Esophagus mucosa (tissue), 1 donor: ENCODE measurements at regions not wholly inside any gene's neighbourhood (a gene's known extent, or its start where the extent isn't known, plus 50 kb on each side); places are given as distances from the start of the nearest gene placed in this dataset.

ENCODE experiments used
- ATAC-seq: fragments of 200-7000 bp; cut with Tn5 transposase; one replicate; pipeline ENCODE4 v1.9.1; 2020
- donor health status: DM: yes; HTN: yes; CAD: no.

DNA sequence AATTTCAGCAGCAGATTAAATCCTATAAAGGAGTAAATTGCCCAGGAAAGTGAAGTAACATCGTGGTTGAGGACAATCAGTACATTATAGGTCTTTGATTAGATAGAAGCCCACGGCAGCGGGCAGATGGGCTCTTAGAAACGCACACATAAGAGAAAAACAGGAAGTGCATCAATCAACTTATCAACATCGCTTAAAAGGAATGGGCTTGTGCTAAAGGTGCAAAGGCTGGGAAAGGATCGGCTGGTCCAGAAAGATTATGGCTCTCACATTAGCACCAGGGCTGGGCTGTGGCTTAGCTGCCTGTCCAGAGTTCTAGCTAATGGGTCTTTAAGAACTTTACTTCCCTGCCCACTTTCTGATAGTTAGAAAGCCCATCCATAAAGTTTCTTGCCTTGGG, 292.0 kb upstream of the TNRC6C start:
- ATAC-seq: no peak

GRCh38 chr17:77666881-77667395, 291.6 kb upstream of the TNRC6C start:
- ATAC-seq: no peak

- no peak for ATAC-seq
These were observed 291.0 kb upstream of the TNRC6C start for GRCh38 chr17:77667478-77667877.

DNA sequence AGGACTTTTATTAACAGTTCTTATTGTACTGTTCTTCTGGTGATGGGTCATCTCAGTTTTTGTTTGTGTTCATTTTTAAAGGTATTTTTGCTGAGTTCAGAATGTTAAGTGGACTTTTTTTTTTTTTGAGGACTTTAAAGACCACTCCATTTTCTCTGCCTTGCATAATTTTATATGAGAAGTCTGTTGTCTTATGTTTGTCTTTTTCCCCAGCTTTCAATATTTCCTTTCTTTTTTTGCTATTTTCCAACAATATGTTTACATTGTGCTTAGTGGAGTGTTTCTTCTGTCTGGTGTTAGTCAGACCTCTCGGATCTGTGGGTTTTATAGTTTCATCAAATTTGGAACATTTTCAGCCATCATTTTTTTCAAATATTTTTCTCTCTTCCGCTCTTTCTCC, 290.0 kb upstream of the TNRC6C start:
- ATAC-seq: no peak

- ATAC-seq: no peak
These were observed 288.3 kb upstream of the TNRC6C start for GRCh38 chr17:77670173-77670572.

DNA sequence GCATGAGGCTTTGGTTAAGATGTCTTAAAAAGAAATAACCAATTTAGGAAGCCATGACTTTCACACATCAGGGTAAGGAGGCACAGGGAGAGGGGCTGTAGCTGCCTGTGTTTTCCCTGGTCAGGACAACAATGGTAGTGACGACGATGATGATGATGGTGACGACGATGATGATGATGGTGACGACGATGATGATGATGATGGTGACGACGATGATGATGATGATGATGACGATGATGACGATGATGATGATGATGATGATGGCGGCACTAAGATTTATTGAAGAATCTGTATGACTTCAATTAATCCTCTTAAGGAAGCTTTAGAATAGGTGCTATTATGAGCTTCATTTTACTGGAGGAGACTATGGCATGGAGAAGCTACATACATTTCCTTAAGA, 284.1 kb upstream of the TNRC6C start:
- ATAC-seq: no peak

DNA sequence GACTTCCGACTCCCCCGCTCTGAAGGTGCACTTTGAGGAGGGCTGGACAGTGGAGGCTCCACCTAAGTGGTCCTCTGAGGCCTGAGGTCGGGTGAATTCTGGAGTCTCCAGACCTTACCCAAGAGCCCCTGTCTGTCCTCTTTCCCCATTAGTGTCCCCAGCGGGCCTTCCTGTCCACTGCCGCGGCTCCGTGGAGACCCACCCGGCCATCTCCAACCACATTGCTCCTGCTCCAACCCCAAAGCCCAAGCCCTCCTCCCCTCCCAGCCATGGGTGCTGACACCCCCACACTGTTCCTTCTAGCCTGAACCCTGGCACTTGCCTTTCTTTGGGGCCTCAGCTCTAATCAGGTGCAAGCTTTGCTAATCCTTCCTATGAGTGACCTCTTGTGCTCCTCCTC, 283.1 kb upstream of the TNRC6C start:
- ATAC-seq: no peak

GRCh38 chr17:77675816-77676215, 282.7 kb upstream of the TNRC6C start:
- ATAC-seq: no peak

DNA sequence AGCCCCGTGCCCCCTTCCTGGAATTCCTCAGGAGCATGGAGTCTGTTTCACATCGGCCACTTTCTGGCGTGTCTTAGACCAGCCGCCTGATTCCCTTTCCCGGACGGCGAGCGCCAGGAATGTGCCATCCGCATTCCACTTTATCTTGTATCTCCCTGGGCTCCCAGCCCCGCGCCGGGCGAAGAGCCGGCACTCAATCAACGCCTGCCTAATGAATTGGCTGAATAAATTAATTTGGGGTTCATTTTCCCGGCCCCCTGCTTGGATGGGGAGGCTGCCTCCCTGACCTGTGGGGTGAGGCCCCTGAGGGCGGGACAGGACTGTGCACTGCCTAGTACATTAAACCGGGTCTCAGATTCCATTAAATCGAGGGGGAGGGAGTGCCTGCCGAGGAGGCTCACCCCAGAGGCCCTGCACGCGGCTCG, 282.3 kb upstream of the TNRC6C start:
- no peak for ATAC-seq

DNA sequence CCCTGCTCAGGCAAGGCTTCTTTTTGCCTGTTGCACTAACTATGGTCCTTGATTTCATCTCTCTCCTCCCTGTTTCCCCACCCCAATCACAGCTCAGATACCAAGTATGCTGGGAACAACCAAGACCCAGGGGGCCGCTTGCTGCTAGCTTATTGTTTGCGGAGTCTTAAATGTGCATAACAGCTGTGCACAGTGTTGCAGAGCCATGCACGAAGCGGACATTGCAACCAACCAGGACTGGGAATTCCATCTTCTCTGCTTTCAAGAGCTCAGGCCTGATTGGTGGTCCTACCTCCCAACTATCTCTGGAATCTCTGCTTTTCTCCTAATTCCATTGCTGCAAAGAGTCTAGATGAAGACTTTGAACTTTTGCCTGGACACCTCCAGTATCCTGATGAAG, 281.3 kb upstream of the TNRC6C start:
- ATAC-seq: no peak

- ATAC-seq: no peak
These were observed 280.9 kb upstream of the TNRC6C start for GRCh38 chr17:77677630-77678029.

DNA sequence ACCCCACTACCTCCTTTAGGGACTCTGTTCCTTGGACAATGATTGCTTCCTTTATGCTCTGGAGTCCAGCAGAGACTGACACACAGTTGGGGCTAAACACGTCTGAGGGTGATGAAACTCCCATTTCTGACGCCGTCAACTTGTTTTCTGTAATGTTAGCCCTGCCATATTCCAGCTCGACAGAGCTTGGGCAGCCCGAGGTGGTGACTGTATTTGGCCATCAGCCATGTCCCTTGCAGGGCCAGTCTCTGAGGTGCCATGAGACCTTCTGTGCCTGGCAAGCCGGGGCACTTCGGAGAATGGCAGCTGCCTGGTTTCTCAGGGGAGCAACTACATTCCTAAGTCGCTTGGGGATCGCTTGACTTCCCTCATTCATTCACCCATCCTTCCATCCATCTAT, 278.9 kb upstream of the TNRC6C start:
- ATAC-seq: no peak

- ATAC-seq: no peak
These were observed 276.6 kb upstream of the TNRC6C start for GRCh38 chr17:77681861-77682260.

- ATAC-seq: no peak
These were observed 273.4 kb upstream of the TNRC6C start for GRCh38 chr17:77684803-77685798.

- no peak for ATAC-seq
These were observed 272.5 kb upstream of the TNRC6C start for GRCh38 chr17:77685881-77686486.

DNA sequence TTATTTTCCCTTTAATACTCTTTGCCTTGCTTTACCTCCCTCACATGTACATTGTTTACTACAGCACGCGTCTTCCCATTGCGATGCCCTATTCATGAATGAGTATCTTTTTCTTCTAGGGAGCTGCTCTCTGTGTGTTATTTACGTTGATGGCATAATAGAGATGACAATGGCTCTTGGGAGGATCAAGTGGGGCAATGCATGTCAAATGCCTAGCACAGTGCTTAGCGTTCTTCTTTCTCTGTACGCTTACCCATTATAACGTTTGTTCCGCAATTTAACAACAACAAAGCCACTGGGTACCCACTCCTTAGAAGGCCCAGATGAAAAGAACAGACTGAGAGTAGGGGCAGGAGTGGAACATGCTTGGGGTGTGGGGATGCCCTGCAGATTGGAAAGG, 271.6 kb upstream of the TNRC6C start:
- ATAC-seq: no peak

GRCh38 chr17:77687417-77687816, 271.1 kb upstream of the TNRC6C start:
- ATAC-seq: no peak

DNA sequence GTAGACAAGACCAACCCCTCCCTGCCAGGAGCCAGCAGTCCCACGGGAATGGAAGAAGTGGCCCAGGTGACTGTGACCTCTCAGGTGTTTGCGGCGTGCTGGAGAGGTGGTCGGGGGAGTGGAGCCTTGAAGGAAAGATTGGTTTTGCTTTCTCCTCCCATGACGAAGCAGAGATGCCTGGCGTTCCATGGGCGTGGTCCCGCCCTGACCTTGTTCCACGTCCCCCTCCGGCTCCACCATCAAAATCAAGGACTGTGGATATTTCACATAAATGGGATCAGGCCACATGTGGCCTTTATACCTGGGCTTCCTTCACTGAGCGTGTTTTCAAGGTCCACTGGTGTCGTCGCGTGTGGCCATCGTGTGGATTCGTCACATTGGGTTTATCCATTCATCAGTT, 270.6 kb upstream of the TNRC6C start:
- no peak for ATAC-seq

- ATAC-seq: no peak
These were observed 270.1 kb upstream of the TNRC6C start for GRCh38 chr17:77688369-77688768.

GRCh38 chr17:77690271-77691161, 268.0 kb upstream of the TNRC6C start:
- ATAC-seq: no peak

- ATAC-seq: no peak
These were observed 267.1 kb upstream of the TNRC6C start for GRCh38 chr17:77691216-77692085.
